ENCODE measurements at regions not wholly inside any gene's neighbourhood (a gene's known extent, or its start where the extent isn't known, plus 50 kb on each side); places are given as distances from the start of the nearest gene placed in this dataset.
A peak's percentile ranks its signal among the peaks of the same experiment; 100 is the strongest.

GRCh38 chr4:26139310-26139924 is 181.4 kb upstream of the RBPJ start:
- no peak for DNase-seq (ENCODE audit: low read depth)

- DNase-seq (ENCODE audit: low read depth): peak; percentile 28
These were observed 180.5 kb upstream of the RBPJ start for GRCh38 chr4:26140150-26140898.

- DNase-seq (ENCODE audit: low read depth): no peak
These were observed 179.6 kb upstream of the RBPJ start for GRCh38 chr4:26141051-26141721.

GRCh38 chr4:26141911-26142638 is 178.7 kb upstream of the RBPJ start:
- DNase-seq (ENCODE audit: low read depth): peak; percentile 29

- DNase-seq (ENCODE audit: low read depth): no peak
These were observed 176.2 kb upstream of the RBPJ start for GRCh38 chr4:26144526-26145155.

GRCh38 chr4:26145212-26145611 is 175.6 kb upstream of the RBPJ start:
- DNase-seq (ENCODE audit: low read depth): no peak

GRCh38 chr4:26148927-26149326 is 171.9 kb upstream of the RBPJ start:
- no peak for DNase-seq (ENCODE audit: low read depth)

- DNase-seq (ENCODE audit: low read depth): peak; percentile 29
These were observed 169.9 kb upstream of the RBPJ start for GRCh38 chr4:26150948-26151347.

- DNase-seq (ENCODE audit: low read depth): no peak
These were observed 169.2 kb upstream of the RBPJ start for GRCh38 chr4:26151615-26152014.

- DNase-seq (ENCODE audit: low read depth): no peak
These were observed 168.8 kb upstream of the RBPJ start for GRCh38 chr4:26152056-26152455.

- DNase-seq (ENCODE audit: low read depth): no peak
These were observed 163.3 kb upstream of the RBPJ start for GRCh38 chr4:26157541-26157940.

- DNase-seq (ENCODE audit: low read depth): no peak
These were observed 160.2 kb upstream of the RBPJ start for GRCh38 chr4:26160591-26160990.

- no peak for DNase-seq (ENCODE audit: low read depth)
These were observed 159.6 kb upstream of the RBPJ start for GRCh38 chr4:26161030-26161824.

GRCh38 chr4:26162101-26162500 is 158.7 kb upstream of the RBPJ start:
- no peak for DNase-seq (ENCODE audit: low read depth)

GRCh38 chr4:26163425-26164362 is 157.1 kb upstream of the RBPJ start:
- DNase-seq (ENCODE audit: low read depth): no peak

GRCh38 chr4:26171501-26171900 is 149.3 kb upstream of the RBPJ start:
- DNase-seq (ENCODE audit: low read depth): no peak

- peak; percentile 89 for DNase-seq (ENCODE audit: low read depth)
These were observed 148.9 kb upstream of the RBPJ start for GRCh38 chr4:26171941-26172340.

GRCh38 chr4:26173619-26174018 is 147.2 kb upstream of the RBPJ start:
- DNase-seq (ENCODE audit: low read depth): peak; percentile 36

- DNase-seq (ENCODE audit: low read depth): peak; percentile 44
These were observed 146.8 kb upstream of the RBPJ start for GRCh38 chr4:26174027-26174426.
